Hematopoietic multipotent progenitor cell treated with erythropoietin and hydrocortisone succinate and interleukin-3 and kit ligand, for 17 days (in vitro differentiated cells): ENCODE measurements at regions not wholly inside any gene's neighbourhood (a gene's known extent, or its start where the extent isn't known, plus 50 kb on each side); places are given as distances from the start of the nearest gene placed in this dataset.

Experiments used
- DNase-seq: peaks from one replicate; pipeline ENCODE4 v3.0.0-alpha.2; 2015; ENCODE audit warnings: low spot score

- no peak for DNase-seq
These were observed 371.7 kb downstream of the ICE1 start for GRCh38 chr5:5794118-5794560.

DNA sequence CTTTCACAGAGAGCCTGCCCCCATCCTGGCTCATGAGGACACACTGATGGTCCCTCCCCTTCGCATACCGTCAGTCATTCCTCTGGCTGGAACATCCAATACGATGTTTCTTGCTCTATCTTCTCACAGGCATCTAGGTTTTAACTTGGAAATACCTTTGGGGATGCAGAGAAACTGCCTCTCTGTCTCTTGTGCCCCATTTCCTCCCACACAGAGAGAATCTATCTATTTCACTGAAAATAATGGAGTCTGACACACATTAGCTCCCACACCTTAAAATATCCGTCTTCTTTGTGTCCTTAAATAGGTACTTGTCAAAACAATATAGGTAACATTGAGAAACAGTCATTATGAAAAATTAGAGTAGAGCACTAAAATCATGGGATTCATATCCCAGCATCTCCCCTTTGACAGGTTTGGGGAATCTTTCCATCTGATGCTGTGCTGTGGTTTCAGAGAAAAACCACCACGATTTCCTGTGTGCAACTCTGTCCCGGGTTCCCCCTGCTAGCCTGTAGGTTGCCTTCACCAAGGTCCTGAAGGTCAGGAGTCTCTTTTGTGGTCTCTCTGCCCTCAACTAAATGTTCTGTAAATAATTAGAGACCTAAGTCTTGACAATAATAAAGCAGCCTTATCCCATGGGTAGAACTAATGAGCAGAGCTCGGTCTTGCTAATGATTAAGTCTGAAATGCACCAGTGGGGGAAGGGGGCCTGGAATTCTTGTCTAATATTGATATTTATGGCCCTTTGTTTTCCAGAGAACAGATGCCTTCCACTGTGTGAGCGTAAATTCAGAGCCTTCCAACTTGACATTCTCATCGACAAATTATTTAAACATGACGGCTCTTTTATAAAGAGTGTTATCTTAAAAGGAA is 371.0 kb downstream of the ICE1 start:
- no peak for DNase-seq

DNA sequence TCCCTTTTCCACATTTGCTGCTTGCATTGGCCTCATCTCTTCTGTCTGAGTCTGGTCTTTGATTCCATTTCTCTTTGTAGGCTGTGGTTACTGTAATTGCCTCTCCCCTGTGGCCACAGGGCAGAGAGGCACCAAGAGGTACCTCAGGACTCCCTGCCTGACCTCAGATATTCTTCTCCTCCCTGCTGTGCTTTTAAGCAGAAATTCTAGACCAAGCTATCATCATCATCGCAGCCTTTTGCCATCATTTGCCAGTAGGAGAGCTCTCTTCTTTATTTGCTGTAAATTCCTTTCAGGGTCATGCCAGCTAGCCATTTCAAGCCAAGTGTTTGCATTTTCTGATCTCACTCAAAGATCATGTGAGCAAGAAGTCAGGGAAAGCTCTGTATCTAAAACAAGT is 369.6 kb downstream of the ICE1 start:
- DNase-seq, result no peak

DNA sequence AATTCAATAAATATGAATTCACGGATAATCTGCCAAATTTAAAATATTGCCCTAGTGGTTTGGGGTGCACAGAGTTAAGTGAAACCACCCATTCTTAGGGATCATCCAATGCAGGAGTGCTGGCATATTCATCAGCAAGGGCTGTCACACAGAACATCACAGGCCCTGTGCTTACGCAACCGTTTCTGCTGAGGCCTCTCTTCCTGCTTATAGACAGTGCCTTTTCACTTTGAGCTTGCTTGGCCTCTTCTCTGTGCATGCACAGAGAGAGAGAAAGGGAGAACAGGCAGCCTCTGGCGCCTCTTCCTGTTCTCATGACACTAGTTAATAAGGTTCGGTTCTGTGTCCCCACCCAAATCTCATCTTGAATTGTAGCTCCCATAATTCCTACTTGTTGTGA is 366.3 kb downstream of the ICE1 start:
- DNase-seq, result no peak

DNA sequence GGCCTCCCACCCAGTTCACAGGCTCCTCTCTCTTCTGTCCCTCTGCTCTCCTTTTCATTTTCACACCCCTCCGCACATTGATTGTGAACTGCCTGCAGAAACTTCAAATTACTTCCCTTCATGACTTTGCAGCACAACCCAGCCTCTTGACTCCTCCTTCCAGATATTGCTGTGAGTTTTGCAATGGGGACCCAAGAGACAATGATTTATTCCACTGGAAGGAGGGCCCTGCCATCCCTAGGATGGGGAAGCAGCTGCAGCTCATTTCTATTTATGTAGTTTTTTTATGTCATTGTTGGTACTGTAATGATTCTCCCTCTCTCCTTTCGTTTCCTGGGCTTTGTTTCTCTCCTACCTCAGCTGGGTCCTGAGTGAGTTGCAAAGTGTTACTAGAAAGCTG is 364.9 kb downstream of the ICE1 start:
- no peak for DNase-seq

- DNase-seq, result no peak
These were observed 361.6 kb downstream of the ICE1 start for GRCh38 chr5:5784101-5784500.

- DNase-seq, result no peak
These were observed 360.5 kb downstream of the ICE1 start for GRCh38 chr5:5783021-5783420.

GRCh38 chr5:5782402-5782801 is 359.9 kb downstream of the ICE1 start:
- DNase-seq, result no peak

GRCh38 chr5:5781335-5781734 is 358.9 kb downstream of the ICE1 start:
- DNase-seq, result no peak

- no peak for DNase-seq
These were observed 357.8 kb downstream of the ICE1 start for GRCh38 chr5:5780253-5780652.

GRCh38 chr5:5777013-5777412 is 354.5 kb downstream of the ICE1 start:
- no peak for DNase-seq

DNA sequence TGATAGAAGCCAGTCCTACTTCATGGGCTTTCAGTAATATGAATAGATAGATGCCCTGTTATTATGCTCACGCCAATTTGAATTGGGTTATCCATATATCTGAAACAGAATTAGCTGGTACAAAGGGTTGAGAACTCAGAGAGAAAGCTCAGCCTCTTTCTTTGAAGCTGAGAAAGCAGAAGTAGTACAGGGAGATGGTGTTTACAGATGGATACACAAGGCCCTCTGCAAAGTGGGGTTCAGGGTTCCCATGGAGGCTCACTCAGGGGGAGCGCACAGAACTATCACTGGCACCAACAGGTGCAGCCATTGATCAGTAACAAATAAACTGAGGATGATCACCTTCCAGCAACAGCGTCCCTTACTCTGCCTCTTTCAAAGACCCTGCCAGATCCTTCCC is 349.7 kb downstream of the ICE1 start:
- no peak for DNase-seq

DNA sequence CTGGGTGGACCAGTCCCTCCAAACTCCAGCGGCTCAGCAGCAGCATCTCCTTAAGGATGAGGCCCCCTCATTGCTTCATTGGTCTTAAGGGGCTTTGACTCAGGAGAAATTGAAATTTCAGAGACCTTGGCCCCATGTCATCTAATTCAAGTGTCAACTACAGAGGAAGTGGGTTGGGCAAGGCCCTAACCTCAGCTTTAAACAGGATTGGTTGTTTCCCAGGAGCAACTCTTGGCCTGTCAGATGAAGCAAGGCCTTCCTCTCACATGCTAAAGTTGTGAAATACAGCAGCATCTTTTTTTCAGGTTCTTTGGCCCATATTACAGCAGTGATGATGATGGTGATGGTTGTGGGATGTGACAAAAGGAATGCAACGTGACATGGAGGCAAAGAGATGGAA is 348.3 kb downstream of the ICE1 start:
- DNase-seq, result no peak

DNA sequence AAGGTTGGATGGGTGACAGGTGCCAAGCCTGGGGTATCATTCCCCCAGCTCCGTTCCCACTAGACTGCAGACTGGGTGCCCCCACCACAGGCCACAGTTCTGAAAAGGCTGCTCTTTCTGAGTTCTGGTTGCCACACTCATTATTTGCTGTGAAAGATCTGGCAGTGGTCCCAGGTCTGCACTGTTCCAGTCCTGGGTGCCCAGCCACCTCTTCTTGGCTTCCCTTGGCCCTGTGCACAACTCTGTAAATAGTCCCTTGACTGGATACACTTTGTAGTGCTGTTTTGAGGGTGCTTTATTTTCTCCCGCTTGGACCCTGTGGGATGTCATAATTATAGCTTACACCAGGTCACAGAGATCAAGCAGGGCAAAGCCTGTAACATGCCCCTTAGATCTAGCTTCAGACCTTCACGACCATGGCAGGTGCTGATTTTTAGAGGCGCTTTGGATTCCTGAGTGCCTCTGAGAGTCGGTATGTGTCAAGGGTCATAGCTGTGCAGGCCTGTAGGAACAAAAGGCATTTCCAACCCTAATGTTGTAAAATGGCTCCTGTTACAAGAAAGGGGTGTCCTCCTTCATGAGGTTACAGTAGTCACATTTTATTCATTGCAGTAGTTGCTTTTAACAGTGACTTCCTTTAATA is 344.9 kb downstream of the ICE1 start:
- DNase-seq, result no peak

DNA sequence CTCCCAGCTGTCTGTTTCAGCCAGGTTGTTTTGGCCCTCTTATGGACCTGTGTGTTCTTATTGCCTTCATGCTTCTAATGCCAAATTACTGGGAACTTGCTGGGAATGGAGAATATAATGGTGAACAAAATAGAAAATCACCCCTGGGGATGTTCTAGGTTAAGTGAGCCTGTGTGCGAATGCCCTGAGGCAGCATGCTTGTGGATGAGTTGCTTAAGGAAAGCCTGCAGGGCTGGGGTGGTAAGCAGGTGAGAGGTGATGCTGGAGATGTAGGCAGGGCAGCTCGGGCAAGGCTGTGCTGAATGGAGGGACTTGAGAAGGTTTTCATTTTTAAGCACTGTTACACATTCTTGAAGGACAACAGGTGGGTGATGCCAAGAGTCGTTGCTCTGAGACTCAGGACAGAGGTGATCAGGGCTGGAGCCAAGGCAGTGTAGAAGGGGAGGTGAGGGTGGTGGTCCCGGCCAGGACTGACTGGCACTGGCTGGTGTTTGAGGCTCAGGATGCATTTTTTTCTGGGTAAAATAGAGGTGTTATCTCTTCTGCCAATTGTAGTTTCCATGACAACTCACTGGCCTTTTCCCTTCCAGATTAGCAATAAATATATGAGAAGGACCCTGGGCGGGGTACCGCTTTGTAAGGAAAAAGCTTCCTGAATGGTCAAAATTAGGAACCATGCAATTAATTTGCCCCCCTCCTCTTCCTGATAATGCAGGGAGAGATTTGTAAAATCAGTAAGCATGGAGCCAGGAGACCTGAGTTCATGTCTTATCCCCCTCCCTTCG is 342.8 kb downstream of the ICE1 start:
- no peak for DNase-seq

GRCh38 chr5:5764246-5764645 is 341.8 kb downstream of the ICE1 start:
- DNase-seq, result no peak

GRCh38 chr5:5756762-5757161 is 334.3 kb downstream of the ICE1 start:
- no peak for DNase-seq

- DNase-seq, result no peak
These were observed 333.4 kb downstream of the ICE1 start for GRCh38 chr5:5755888-5756287.

GRCh38 chr5:5752844-5753243 is 330.4 kb downstream of the ICE1 start:
- no peak for DNase-seq

DNA sequence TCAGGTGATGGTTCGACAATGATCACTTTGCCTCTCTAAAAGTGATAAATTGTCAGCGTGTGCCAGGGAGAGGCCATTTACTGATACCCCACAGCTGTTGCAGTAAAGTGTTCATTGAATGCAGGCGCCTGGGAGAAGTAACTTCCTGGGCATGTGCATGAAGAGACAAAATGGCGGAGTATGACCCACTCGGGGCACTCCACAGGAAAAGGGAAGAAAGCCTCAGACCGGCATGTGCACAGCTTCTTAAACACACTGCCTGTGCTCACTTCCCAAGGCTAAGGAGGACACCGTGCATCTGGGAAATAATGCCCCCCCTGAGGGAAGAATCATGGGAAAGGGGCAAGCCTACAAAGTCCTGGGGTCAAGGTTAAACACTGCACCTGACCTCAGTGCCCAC is 329.5 kb downstream of the ICE1 start:
- DNase-seq, result no peak

- DNase-seq, result no peak
These were observed 329.0 kb downstream of the ICE1 start for GRCh38 chr5:5751498-5751897.

DNA sequence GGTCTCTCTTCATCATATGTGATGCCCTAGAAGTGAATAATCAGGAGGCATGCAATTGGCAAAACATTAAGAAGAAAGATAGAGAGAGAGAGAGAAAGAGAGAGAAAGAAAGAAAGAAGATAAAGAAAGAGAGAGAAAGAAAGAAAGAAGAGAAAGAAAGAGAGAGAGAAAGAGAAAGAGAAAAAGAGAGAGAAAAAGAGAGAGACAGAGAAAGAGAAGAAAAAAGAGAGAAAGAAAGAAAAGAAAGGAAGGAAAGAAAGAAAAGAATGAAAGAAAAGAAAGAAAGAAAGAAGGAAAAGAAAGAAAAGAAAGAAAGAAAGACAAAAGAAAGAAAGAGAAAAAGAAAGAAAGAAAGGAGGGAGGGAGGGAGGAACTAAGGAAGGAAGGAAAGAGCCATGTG is 318.9 kb downstream of the ICE1 start:
- DNase-seq, result no peak

GRCh38 chr5:5739490-5739945 is 317.0 kb downstream of the ICE1 start:
- no peak for DNase-seq
